Activated CD4-positive, alpha-beta T cell treated with anti-CD3 and anti-CD28 coated beads, Interleukin-2, amount 10 ng/mL, durations not matched to agents 7 days and 5 days (primary cell): ENCODE measurements at regions not wholly inside any gene's neighbourhood (a gene's known extent, or its start where the extent isn't known, plus 50 kb on each side); places are given as distances from the start of the nearest gene placed in this dataset.

Source experiments
- CTCF ChIA-PET: fragments of 350-600 bp; sonication (Branson Sonifier 250); formaldehyde crosslinking; loops from one replicate; lab custom pipeline; 2021; ENCODE audit warnings: antibody characterized with exemption; lab: Charles Lee
- POLR2A ChIA-PET: fragments of 350-600 bp; sonication (Branson Sonifier 250); formaldehyde crosslinking; loops from one replicate; lab custom pipeline; 2021; ENCODE audit warnings: antibody characterized with exemption; lab: Charles Lee
- DNase-seq: peaks from one replicate; pipeline ENCODE4 v3.0.0-alpha.2; 2020
- H3K27ac Mint-ChIP-seq: one replicate; pipeline ENCODE4 v1.8.0; 2021; ENCODE audit warnings: mild to moderate bottlenecking, moderate library complexity, mixed read lengths
- H3K27me3 Mint-ChIP-seq: one replicate; pipeline ENCODE4 v1.8.0; 2021; ENCODE audit warnings: mixed read lengths
- H3K36me3 Mint-ChIP-seq: one replicate; pipeline ENCODE4 v1.8.0; 2021; ENCODE audit warnings: low read depth, mixed read lengths
- H3K4me1 Mint-ChIP-seq: one replicate; pipeline ENCODE4 v1.8.0; 2021; ENCODE audit warnings: mixed read lengths
- H3K4me3 Mint-ChIP-seq: one replicate; pipeline ENCODE4 v1.8.0; 2021; ENCODE audit warnings: mild to moderate bottlenecking, moderate library complexity, mixed read lengths
- H3K9me3 Mint-ChIP-seq: one replicate; pipeline ENCODE4 v1.8.0; 2021; ENCODE audit warnings: mixed read lengths

DNA sequence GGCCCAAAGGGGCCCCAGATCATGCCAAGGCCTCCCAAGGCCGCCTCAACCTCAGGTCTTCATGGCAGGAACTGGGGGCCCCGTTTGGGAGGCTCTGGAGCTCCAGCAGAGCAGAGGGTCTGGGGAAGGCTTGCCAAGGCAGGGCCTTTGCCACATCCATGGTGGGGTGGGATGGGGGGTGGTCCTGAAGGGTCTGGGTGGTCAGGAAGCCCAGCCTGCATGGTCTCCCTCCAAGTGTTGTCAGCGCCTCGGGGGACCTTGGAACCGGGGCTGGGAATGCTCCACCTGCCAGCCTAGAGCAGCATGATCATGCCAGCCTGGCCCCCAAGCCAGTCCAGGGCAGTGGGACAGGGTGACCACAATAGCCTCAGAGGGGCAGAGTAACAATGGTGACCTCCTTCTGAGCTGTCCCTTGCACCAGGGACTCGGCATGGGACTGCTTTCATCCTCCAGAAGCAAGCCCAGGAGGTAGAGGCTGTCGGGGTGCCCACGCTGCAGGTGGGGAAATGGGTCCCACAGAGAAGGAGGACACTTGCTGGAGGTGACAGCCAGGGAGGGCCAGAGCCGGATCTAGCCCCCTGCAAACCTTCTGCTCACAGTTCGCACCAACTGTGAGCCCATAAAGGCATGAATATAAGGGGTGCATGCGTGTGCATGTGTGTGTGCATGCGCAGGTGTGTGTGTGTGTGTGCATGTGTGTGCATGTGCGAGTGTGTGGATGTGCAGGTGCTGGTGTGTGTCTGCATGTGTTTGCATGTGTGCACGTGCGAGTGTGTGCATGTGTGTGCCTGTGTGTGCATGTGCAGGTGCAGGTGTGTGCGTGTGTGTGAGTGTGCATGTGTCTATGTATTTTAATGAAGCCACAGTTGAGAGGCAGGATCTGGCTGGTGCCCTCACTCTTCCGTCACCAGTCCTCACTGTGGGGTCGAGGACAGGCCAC lies 63.8 kb downstream of the MYEOV start:
- Mint-ChIP-seq H3K9me3 (peaks cover 8% of the 10 kb centered on the region), H3K27ac (no peak overlapping the region), H3K4me3 (no peak overlapping the region), H3K27me3 (no peaks in the 10 kb centered on the region), H3K4me1 (peaks cover 2% of the 10 kb centered on the region), H3K36me3 (no peaks in the 10 kb centered on the region)
- POLR2A ChIA-PET = no interaction called here
- no peak for DNase-seq
- CTCF ChIA-PET = no interaction called here

DNA sequence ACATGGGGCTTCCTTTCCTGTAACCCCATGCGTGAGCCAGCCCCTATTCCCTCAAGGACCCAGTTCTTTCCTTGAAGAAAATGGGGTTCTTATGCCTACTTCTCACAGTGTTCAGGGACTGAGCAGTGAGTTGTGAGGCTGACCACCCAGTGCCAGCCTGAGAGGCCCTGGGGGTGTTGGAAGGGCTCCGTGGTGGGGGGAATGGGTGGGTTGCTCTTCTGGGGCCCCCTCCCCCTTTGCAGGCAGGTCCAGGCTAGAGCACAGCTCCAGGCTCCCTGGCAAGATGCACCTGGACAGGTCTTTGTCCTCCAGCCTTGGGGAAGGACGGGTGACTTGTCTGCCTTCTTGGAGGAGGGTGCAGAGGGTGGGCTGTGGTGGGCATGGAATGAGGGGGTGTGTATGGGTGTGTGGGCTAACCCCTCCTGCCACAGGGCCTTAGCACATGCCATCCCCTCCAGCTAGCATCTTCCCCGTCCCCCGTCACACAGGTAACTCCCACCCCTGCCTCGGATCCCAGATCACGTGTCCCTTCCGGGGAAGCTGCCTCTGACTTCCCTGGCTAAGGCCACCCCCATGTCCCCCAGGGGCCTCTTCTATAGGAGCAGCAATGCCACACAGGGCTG lies 64.6 kb downstream of the MYEOV start:
- Mint-ChIP-seq H3K9me3 (peaks cover 8% of the 10 kb centered on the region), H3K27me3 (no peaks in the 10 kb centered on the region), H3K4me1 (no peaks in the 10 kb centered on the region), H3K4me3 (no peak overlapping the region), H3K27ac (no peak overlapping the region), H3K36me3 (no peaks in the 10 kb centered on the region)
- ChIA-PET CTCF (no interaction called here), POLR2A (no interaction called here)
- no peak for DNase-seq

DNA sequence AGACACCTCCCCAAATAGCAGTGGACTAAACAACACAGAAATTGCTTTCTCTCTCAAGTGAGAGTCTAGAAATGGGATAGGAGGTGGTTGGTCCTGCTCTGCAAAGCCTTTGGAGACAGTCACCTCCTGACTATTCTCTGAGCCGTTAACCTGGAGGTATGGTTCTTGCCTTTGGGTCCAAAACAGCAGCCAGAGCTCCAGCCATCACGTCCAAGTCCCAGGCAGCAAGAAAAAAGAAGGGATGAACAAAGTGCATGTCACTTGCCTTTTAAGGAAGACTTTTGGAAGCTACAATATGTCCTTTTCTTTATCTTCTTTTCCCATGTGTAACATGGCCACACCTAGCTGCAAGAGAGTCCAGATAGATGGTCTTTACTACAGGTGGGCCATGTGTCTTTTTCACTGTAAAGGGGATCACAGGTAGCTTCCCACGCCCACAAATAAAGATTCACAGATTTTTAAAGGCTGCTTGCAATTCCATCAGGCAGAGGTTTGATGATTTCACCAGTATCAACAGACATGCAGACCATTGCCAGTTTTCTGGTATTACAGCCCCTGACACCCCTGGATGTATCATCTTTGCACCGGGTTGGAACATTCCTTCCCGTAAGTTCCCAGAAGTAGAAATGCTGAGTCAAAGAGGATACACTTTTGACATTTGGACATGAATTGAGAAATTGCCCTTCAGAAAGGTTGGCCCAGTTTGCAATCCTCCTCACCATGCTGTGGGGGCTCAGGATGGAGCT lies 66.0 kb downstream of the MYEOV start:
- H3K36me3 Mint-ChIP-seq = no peaks in the 10 kb centered on the region
- H3K4me3 Mint-ChIP-seq = no peak overlapping the region
- ChIA-PET POLR2A (no interaction called here), CTCF (no interaction called here)
- no peak for DNase-seq
- peaks cover 8% of the 10 kb centered on the region for H3K9me3 Mint-ChIP-seq
- no peaks in the 10 kb centered on the region for H3K4me1 Mint-ChIP-seq
- H3K27me3 Mint-ChIP-seq = peaks cover 4% of the 10 kb centered on the region
- H3K27ac Mint-ChIP-seq = no peak overlapping the region

DNA sequence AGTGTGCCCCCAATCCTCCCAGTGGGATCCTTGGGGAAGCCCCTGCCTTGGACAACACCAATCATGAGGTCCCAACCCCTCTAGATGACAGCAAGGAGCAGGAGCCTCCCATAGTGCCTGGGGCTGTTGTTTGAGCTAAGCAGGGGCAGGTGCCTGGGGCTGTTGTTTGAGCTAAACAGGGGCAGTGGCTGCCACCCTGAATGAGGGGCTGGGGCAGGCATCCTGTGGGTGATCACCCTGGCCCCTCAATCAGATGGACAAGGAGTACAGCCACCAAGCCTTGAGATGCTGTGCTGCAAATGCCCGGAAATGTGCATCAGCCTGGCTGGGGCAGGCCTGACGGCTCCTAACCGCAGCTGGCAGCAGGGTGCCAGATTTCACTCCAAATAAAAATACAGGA lies 66.7 kb downstream of the MYEOV start:
- ChIA-PET POLR2A (no interaction called here), CTCF (no interaction called here)
- H3K27ac Mint-ChIP-seq = no peak overlapping the region
- peaks cover 6% of the 10 kb centered on the region for H3K27me3 Mint-ChIP-seq
- peaks cover 8% of the 10 kb centered on the region for H3K9me3 Mint-ChIP-seq
- no peak overlapping the region for H3K4me3 Mint-ChIP-seq
- H3K36me3 Mint-ChIP-seq = no peaks in the 10 kb centered on the region
- no peaks in the 10 kb centered on the region for H3K4me1 Mint-ChIP-seq
- no peak for DNase-seq

DNA sequence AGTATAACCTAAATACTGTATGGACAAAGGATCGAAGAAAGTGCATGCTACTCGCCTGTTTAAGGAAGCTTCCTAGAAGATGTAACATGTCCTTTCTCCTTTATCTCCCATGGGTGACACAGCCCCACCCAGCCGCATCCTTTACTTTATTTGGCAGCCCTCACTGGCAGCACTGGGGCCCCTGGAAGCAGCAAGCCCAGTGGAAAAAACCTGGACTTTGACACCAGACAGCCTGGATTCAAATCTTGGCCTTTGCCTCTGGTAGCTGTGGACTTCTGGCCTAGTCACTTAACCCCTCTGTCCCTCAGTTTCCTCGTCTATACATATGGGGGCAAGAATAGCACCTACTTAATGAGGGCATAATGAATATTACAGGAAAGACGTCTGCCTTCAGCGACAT lies 67.1 kb downstream of the MYEOV start:
- POLR2A ChIA-PET = no interaction called here
- Mint-ChIP-seq H3K27ac (no peak overlapping the region), H3K27me3 (peaks cover 7% of the 10 kb centered on the region), H3K4me3 (no peak overlapping the region), H3K4me1 (no peaks in the 10 kb centered on the region), H3K36me3 (no peaks in the 10 kb centered on the region), H3K9me3 (peaks cover 8% of the 10 kb centered on the region)
- CTCF ChIA-PET = no interaction called here
- DNase-seq = no peak

DNA sequence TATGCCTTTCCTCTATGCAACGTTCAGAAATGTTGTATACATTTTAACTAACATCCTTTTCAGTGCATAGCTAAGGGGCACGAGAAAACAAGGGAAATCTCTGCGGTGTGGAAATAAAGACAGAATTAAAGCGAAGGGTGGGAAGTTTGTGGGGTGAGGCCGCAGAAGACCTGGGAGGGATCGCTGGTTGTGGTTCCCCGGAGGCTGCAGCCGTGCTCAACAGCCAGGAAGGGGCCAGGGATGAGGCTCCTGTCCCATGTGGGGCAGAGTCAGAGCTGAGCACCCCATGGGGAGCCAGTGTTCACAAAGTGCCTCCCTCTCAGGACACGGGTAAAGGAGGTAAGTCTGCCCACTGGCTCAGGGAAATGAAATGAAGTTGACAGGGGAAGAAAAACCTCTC lies 67.5 kb downstream of the MYEOV start:
- CTCF ChIA-PET = no interaction called here
- no peaks in the 10 kb centered on the region for H3K4me1 Mint-ChIP-seq

DNA sequence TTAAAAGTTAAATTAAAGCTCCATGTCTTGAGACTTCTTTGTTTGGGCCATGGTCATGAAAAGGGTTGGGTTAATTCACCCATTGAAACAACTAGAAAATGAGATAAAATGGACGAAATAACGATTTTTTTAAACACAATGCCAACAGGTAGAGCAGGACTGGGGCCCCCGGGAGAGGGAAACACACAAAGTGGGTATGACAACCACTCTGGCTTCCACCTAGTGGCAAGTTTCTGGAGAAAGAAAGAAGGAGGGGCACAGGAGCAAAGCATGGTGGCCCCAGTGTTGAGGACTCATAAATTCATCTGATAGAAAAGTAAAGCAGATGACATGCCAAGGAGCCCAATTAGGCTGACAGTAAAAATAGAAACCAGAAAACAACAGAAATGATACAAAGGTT lies 68.4 kb downstream of the MYEOV start:
- ChIA-PET CTCF (no interaction called here), POLR2A (no interaction called here)
- Mint-ChIP-seq H3K36me3 (no peaks in the 10 kb centered on the region), H3K27ac (no peak overlapping the region), H3K27me3 (peaks cover 7% of the 10 kb centered on the region), H3K4me1 (no peaks in the 10 kb centered on the region), H3K4me3 (no peak overlapping the region), H3K9me3 (peaks cover 8% of the 10 kb centered on the region)
- DNase-seq = no peak

More for the DNA sequence above, 67.5 kb downstream of the MYEOV start:
- peaks cover 7% of the 10 kb centered on the region for H3K27me3 Mint-ChIP-seq
- no peaks in the 10 kb centered on the region for H3K36me3 Mint-ChIP-seq
- H3K27ac Mint-ChIP-seq = no peak overlapping the region
- POLR2A ChIA-PET = no interaction called here
- no peak for DNase-seq
- H3K4me3 Mint-ChIP-seq = no peak overlapping the region
- H3K9me3 Mint-ChIP-seq = peaks cover 8% of the 10 kb centered on the region

DNA sequence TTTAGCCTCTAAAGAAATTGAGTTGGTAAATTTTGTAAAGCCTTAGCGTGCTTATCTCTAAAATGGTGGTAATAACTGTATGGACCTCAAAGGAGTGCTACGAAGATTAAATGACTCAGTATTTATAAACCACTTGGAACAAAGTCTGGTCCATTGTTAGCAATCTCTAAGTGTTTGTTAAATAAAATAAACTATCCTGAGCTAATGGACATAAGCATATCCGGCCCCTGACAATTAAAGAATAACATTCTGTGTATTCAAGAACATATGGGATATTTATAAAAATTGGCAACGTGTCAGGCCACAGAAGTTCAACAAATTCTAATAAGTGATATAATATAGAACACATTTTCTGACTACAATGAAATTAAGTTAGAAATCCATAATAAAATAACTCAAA lies 71.0 kb downstream of the MYEOV start:
- Mint-ChIP-seq H3K9me3 (peaks cover 6% of the 10 kb centered on the region), H3K36me3 (no peaks in the 10 kb centered on the region), H3K4me3 (no peak overlapping the region), H3K4me1 (no peaks in the 10 kb centered on the region), H3K27ac (no peak overlapping the region), H3K27me3 (peaks cover 7% of the 10 kb centered on the region)
- no peak for DNase-seq
- POLR2A ChIA-PET = no interaction called here
- CTCF ChIA-PET = no interaction called here

DNA sequence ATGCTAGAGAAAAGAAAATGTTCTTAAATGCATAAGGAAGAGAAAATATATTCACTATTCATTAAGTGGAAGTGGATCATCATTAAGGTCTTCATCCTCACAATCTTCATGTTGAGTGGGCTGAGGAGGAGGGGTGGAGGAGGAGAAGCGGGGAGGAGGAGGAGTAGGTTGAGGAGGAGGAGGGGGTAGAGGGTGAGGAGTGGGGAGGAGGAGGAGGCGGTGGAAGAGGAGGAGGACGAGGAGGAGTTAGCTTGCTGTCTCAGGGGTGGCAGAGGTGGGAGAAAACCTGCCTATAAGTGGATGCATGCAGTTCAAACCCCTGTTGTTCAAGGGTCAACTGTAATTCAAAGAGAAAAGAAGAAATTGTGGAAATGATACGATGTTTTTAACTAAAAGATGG lies 71.6 kb downstream of the MYEOV start:
- ChIA-PET CTCF (no interaction called here), POLR2A (no interaction called here)
- peaks cover 4% of the 10 kb centered on the region for H3K9me3 Mint-ChIP-seq
- peaks cover 7% of the 10 kb centered on the region for H3K27me3 Mint-ChIP-seq
- no peaks in the 10 kb centered on the region for H3K36me3 Mint-ChIP-seq
- H3K4me1 Mint-ChIP-seq = no peaks in the 10 kb centered on the region
- DNase-seq = no peak
- H3K4me3 Mint-ChIP-seq = no peak overlapping the region
- H3K27ac Mint-ChIP-seq = no peak overlapping the region

DNA sequence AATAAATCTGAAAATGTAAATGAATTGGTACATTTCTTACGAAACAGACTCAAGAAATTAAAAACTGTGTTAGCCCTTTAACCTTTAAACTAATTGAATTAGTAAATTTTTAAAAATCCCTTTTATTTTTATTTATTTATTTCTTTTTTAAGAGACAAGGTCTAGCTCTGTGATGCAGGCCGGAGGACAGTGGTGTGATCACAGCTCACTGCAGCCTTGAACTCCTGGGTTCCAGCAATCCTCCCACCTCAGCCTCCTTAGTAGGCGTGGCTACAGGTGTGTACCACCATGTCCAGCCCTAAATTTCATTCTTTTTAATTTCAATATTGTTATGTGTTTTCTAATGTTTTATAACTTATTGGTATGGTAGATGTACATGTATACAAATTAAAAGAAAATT lies 72.6 kb downstream of the MYEOV start:
- Mint-ChIP-seq H3K27ac (no peak overlapping the region), H3K36me3 (no peaks in the 10 kb centered on the region), H3K9me3 (peaks cover 4% of the 10 kb centered on the region), H3K27me3 (peaks cover 7% of the 10 kb centered on the region), H3K4me1 (no peaks in the 10 kb centered on the region), H3K4me3 (no peak overlapping the region)
- ChIA-PET POLR2A (no interaction called here), CTCF (no interaction called here)
- DNase-seq = no peak

DNA sequence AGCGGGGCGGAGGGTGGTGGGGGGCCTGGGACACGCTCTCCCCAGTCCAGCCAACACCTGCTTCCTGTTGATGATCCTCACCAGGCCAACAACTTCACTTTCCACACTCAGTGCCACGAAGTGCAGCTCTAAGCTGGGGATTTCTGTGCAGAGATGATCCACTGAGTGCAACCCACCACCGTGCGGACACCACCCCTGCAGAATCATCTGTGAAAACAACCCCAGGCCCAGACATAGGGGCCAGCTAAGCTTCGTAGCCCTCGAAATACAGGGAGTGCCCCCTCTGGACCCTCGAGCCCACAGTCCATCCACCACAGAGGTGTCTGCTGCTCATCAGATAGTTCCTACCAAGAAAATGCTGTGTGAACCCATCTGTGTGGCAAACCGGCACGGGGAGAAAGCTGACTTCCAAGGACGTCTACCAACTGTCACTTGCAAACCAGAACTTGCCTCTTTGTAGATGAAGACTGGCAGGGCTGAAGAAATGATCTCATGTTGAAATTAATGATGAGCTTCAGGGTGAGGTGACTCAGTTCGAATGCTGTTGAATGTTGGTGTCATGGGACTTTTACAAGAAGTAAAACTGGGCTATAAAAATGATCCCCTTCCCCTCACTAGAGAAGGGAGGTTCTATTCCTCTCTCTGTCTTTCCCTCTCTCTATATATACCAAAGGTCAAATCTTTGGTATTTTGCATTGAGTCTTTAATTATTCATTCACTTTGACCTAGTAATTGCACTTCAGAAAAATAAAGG lies 73.4 kb downstream of the MYEOV start:
- Mint-ChIP-seq H3K27me3 (peaks cover 7% of the 10 kb centered on the region), H3K4me1 (no peaks in the 10 kb centered on the region), H3K36me3 (no peaks in the 10 kb centered on the region), H3K27ac (no peak overlapping the region), H3K4me3 (no peak overlapping the region), H3K9me3 (peaks cover 4% of the 10 kb centered on the region)
- no peak for DNase-seq
- ChIA-PET POLR2A (no interaction called here), CTCF (no interaction called here)

DNA sequence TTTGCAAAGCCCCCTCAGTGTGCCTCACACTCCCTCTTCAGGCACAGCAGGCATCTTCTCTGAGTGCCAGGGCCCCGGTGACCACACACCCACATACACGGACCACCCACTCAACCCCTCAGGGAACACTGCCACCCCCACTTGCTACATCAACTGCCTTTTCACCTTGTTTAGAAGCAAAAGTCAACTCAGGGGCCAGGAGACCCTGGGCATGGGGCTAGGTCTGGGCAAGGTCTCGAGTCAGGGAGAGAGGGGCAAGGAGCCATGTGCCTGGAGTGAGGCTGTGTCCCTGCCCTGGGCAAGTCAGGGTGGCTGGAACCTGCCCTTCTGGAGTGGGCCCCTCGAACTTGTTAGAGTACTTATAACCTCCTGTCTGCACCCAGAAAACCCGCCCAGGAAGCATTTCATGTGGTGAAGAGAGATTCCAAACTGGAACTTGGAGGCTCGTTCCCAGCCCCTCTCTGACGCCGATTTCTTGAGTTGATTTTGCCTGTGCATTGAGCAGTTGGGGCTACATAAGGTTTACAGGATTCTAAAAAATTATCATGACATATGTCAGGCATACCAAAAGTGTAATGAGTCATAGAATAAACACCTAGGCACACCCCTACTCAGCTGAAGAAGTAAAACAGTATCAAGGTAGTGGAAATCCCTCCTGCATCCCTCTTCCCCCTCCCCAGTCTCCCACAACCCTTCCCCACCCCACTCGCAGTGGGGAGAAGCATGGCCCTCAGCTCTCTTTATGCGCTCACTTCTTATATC lies 74.3 kb downstream of the MYEOV start:
- Mint-ChIP-seq H3K36me3 (no peaks in the 10 kb centered on the region), H3K27me3 (peaks cover 7% of the 10 kb centered on the region), H3K9me3 (peaks cover 4% of the 10 kb centered on the region), H3K27ac (no peak overlapping the region), H3K4me3 (no peak overlapping the region), H3K4me1 (no peaks in the 10 kb centered on the region)
- DNase-seq = no peak
- POLR2A ChIA-PET = no interaction called here
- CTCF ChIA-PET = no interaction called here
